Stimulated activated CD8-positive, alpha-beta memory T cell treated with anti-CD3 and anti-CD28 coated beads, Interleukin-12 subunit alpha, Interleukin-12 subunit beta, amount 100 ng/mL, for 1 hour (primary cell): ENCODE measurements at regions not wholly inside any gene's neighbourhood (a gene's known extent, or its start where the extent isn't known, plus 50 kb on each side); places are given as distances from the start of the nearest gene placed in this dataset.
A peak's percentile ranks its signal among the peaks of the same experiment; 100 is the strongest.
"Not testable (repeated sequence)": the region's sequence is repeated elsewhere in the genome, so short reads cannot be mapped to it uniquely, and the experiment has no call there.

ENCODE experiments used
- DNase-seq: peaks from one replicate; pipeline ENCODE4 v3.0.0-alpha.2; 2020; ENCODE audit warnings: low read depth

GRCh38 chr1:66424530-66424929 is 109.4 kb upstream of the SGIP1 start:
- not testable (repeated sequence) for DNase-seq

- no peak for DNase-seq
Measured at GRCh38 chr1:66426239-66426853, 107.6 kb upstream of the SGIP1 start.

GRCh38 chr1:66430815-66431214 is 103.1 kb upstream of the SGIP1 start:
- DNase-seq = not testable (repeated sequence)

DNA sequence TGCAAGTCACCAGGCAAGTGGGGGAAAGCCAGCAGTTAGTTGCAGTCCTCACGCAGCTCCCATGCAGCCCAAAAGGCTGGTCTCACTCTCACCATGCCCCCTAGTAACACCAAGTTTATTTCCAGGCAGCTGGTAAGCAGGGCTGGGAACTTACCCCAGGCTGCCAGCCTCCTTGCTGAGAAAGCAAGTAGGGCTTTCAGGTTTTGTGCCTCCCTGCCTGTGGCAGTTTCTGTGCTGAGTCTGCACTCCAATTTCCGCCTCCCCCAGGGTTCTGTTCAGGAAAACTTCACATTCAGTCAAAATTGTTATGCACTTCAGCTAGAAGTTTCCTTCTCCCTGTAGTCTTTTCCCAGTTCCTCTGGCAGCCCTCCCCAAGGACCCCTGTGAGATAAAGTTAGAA is 102.0 kb upstream of the SGIP1 start:
- DNase-seq = no peak

- no peak for DNase-seq
Measured at GRCh38 chr1:66433611-66434010, 100.3 kb upstream of the SGIP1 start.

DNA sequence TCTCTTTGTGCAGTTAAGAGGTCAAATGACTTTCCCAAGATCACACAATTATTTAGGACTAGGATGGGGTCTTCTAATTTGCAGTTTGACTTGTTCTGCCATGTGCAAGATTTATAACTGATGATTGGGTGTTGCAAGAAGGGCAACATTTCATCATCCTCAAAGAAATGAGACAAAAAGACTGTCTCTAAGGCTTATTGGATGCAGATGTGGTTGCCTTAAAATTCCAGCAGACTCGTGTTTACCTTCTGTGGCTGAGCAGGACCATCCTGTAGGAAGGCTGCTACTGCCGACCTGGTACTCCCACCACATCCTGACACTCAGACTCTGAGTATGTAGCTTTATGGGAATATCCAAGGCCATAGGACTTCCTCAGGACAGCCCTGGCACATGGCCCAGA is 99.9 kb upstream of the SGIP1 start:
- no peak for DNase-seq

DNA sequence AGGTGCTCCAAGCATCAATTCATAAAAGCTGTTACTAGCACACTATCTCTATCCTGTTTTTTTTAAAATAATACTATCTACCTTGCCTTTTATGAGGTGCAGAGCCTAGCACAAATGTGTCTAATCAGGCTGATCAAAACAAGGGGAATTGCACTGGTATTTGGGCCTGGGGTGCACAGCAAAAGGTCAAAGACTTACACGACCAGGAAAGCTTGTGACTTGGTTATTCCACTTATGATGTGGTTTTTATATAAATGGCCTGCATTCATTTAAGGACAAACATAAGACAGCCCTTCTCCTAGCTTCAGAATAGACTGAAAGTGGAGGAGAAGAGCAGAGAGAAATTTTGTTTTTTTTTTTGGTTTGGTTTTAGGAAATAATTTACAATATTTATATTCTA is 98.4 kb upstream of the SGIP1 start:
- DNase-seq = no peak

DNA sequence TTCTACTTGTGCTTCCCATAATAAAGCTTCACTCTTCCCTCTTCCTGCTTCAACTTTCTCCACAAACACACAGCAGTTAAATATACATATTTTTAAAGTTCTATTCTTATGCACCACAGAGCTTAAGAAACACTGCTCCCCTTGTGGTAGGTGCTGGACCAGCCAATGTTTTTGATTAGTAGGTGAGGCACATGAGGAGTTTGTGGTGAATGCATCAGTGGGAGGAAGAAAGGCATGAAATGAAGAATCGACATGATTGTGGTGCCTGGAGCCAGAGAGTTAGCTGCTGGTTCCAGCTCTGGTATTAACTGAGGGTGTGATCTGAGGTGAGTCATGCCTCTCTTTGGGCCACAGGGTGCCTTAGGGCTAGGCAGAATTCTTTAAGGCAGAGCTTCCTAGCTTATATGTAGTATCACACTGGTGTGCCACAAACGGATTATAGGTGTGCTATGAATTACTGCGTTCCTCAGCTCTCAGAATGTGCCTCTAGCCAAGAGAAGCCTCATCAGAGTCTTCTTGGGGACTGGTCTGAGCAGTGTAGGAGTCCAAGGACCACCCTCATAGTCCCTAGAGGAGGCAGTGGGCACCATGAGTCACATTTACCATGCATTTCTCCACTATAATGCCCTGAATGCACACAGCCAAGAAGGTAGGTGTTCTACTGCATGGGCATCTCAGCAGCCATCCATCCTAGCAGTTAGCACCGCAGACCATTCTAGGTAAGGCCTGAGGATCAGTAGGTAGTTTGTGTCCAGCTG is 97.4 kb upstream of the SGIP1 start:
- DNase-seq = no peak

DNA sequence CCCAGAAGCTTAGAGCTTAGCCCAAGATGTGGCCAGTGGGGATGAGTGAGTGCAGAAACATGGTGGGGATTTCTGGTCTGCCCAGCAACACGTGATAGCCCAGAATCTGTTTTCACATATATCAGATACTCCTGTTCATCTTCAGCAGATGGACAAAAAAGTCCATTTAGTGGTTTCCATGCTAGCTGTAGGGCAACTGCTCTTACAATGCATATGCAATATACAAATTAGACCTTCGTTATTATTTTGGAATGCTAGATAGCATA is 96.9 kb upstream of the SGIP1 start:
- no peak for DNase-seq

- no peak for DNase-seq
Measured at GRCh38 chr1:66438062-66438461, 95.9 kb upstream of the SGIP1 start.

- DNase-seq = no peak
Measured at GRCh38 chr1:66438501-66438900, 95.5 kb upstream of the SGIP1 start.

DNA sequence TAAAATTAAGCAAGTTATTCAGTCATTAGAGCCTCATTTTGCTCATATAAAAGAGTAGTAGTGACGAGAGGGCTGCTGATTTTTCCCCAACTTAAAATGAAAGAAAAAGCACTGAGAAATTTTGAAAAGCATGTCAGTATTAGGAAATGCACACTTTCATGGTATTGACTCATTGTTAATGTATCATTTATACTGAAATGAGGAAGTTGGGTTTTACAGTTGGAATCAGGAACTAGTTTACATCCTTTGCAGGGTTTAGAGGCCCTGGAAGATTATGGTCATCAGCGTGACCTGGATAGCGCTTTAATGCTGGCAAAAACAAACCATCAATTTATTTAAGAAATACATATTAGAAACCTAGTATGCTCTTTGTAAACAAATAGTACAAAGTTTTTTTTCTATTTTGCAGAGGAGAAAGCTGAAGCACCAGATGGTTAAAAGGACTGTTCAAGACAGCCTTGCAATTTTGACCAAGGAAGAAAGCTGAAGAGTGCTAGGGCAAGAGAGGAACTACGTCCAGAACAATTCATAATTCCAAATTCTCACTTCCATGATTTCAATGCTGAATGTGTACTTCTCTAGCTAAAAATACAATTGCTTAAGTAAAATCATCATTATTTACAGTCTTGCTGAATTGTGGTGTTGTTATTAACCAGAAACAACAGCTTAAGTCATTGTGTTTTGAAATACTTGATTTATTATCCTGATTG is 94.8 kb upstream of the SGIP1 start:
- no peak for DNase-seq

DNA sequence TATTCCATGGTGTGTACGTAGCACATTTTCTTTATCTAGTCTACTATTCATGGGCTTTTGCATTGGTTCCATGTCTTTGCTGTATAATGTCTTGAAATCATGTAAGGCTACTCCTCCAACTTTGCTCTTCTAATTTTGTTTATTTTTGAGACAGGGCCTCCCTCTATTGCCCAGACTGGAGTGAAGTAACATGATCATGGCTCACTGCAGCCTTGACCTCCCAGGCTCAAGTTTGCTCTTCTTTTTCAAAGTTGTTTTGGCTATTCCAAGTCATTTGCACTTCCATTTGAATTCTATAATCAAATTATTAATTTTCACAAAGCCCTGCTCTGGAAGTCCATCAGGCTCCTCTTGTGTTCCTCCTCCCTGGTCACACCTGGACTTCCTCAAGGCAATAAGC is 90.2 kb upstream of the SGIP1 start:
- no peak for DNase-seq

DNA sequence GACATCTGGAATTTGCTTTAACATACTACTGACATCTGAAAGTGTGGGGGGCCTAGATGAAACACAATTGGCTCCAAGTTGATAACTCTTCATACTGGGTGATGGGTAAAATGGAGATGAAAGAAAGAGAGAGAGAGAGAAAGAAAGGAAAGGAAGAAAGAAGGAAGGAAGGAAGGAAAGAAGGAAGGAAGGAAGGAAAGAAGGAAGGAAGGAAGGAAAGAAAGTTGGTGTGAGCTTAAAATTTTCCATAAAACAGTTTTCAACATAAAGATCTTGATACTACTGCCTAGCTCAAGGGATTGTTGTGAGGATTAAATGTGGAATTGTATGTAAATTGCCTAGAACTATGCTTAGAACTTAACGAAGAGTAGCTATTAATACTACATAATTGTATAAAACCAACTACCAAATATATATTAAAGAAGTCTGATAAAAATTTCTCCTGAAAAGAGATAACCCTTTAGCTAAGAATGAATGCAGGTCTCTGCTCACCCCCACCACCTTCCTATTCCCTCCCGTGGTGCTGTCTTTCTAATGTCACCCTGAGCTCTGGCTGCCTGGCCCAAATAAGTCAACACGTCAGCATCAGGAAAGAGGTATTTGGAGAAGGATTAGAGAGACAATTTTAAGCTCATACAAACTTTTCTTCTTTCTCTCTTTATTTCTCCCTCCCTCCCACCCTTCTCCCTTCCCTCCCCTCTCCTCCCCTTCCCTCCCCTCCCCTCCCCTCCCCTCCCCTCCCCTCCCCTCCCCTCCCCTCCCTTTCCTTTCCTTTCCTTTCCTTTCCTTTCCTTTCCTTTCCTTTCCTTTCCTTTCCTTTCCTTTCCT is 89.3 kb upstream of the SGIP1 start:
- no peak for DNase-seq

- peak; percentile 23 for DNase-seq
Measured at GRCh38 chr1:66445492-66446181, 88.3 kb upstream of the SGIP1 start.

GRCh38 chr1:66446261-66447001 is 87.5 kb upstream of the SGIP1 start:
- DNase-seq = no peak

- no peak for DNase-seq
Measured at GRCh38 chr1:66450043-66450514, 83.9 kb upstream of the SGIP1 start.

GRCh38 chr1:66450847-66451246 is 83.1 kb upstream of the SGIP1 start:
- no peak for DNase-seq

DNA sequence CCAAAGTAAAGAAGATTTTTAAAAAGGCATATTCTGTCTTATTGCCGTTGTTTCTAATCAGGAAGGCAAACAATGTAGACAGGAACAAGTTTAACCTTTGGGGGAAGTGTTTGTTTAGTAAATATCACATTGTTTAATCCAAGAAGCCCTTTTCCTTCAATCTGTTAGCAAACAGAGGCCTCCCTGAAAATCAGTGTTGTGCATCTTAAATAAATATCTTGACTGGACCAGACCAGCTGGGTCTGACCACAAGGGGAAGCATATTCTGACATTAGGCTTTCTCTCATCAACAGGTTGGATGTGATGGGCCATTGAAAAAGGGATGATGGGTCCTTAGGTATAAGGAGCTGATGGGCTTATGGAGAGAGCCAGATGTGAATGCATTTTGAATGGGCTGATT is 81.8 kb upstream of the SGIP1 start:
- no peak for DNase-seq

DNA sequence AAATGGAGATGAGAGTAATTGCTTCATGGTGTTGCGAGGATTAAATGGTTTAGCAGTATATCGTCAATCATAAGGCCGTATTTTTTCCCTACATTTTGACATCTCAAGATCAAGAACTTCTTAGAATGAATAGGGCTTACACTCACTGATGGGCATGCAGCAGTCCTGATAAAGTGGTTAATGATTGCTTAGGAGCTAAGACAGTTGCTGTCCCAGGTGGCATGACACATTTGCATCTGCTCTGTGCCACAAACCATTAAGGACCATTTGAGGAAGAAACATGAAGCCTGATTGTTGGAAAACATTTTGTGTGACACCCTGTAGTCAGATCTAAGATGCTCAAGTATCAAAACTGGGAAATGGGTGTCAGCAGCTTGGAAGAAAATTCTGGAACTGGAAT is 81.0 kb upstream of the SGIP1 start:
- no peak for DNase-seq

DNA sequence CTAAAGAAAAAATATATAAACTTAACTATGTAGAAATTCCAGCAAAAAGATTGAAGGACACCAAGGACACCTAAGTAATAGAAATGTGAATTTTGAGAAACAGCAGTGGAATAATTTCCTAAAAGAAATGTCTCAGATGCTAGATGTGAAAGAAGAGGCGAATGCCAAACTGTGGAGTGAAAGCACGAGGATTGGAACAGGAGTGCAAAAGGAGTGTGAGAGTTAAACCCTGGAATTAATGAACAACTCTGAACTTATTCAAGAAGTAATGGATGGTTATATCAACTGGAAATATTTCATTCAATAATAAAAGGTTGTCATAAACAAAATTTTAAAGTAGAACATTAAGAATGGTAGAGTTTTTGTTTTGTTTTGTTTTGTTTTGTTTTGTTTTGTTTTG is 78.5 kb upstream of the SGIP1 start:
- DNase-seq = no peak
